ENCODE measurements at regions not wholly inside any gene's neighbourhood (a gene's known extent, or its start where the extent isn't known, plus 50 kb on each side); places are given as distances from the start of the nearest gene placed in this dataset.

GRCh38 chr6:119609865-119610264 lies 260.3 kb upstream of the MAN1A1 start:
- TF ChIP-seq EZH2 (IDR thresholded peaks at IDR 0.05; ENCODE audit: insufficient read depth, poor library complexity, severe bottlenecking) (no peak), EZH2phosphoT487 (IDR thresholded peaks at IDR 0.05; ENCODE audit: insufficient read depth, low read depth) (no peak)
